ENCODE measurements at regions not wholly inside any gene's neighbourhood (a gene's known extent, or its start where the extent isn't known, plus 50 kb on each side); places are given as distances from the start of the nearest gene placed in this dataset.

DNA sequence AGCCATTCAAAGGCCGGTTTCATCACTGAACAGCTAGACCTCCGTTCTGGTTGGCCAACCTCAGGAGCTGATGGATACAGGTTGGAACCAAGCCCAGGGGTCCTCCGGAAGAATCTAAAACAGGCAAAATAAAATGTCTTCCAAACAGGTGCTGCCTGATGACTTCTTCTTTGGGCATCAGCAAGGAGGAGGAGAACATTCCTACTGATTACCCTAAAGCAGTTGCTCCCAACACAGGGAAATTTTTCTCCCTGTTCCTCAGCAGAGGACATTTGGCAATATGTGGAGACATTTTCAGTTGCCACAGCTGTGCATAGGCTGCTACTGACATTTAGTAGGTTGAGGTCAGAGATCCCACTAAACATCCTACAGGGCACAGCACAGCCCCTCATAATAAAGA is 319.3 kb upstream of the PPARGC1A start:
- no TSS peak for BruUV-seq (replicated peaks)
- intact Hi-C loops (cut with micrococcal nuclease): no loop called here

DNA sequence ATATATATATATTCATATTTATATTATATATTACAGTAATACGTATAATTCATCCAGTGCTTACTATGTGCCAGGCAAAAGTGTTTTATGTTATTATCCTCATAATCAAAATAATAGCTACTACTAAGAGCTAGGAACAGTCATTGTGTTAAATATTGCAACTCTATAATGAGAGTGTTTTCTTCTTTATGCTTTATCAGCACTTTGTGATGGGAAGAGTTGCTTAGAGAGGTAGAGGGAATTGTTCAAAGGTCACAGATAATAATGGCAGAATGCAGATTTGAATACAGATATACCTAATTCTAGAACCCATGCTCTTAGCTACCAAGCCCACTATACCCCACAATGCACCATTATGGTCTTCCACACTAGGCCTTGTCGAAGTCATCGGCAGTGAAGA is 318.8 kb upstream of the PPARGC1A start:
- Histone ChIP-seq H3K27me3 (ENCODE audit: control insufficient read depth in 2 of 2, insufficient read depth in 2 of 2, low read length in 2 of 2) (no peaks in the 10 kb centered on the region), H3K4me1 (replicated peaks in 1 of 2; ENCODE audit: control insufficient read depth in 2 of 2, insufficient read depth in 2 of 2, low read length in 2 of 2) (no peaks in the 10 kb centered on the region), H3K9me1 (ENCODE audit: control insufficient read depth, insufficient read depth, low read length) (no peaks in the 10 kb centered on the region), H3K4me2 (ENCODE audit: insufficient read depth, low read length) (no peak overlapping the region), H4K20me1 (replicated peaks; ENCODE audit: control insufficient read depth, insufficient read depth, low read length) (no peaks in the 10 kb centered on the region), H2AFZ (ENCODE audit: low read depth, low read length) (no peak overlapping the region), H3K9ac (ENCODE audit: insufficient read depth in 1 of 2, low read depth in 2 of 2, low read length in 2 of 2) (no peak overlapping the region), H3K79me2 (ENCODE audit: control insufficient read depth, insufficient read depth, low read length) (no peaks in the 10 kb centered on the region), H3K36me3 (ENCODE audit: control insufficient read depth, insufficient read depth, low read length) (no peaks in the 10 kb centered on the region), H3K4me3 (no peak overlapping the region), H3K27ac (ENCODE audit: extremely low read depth, low read depth, low read length) (no peak overlapping the region), H3K9me3 (replicated peaks; ENCODE audit: control insufficient read depth, insufficient read depth, low read depth, low read length) (no peaks in the 10 kb centered on the region)
- ATAC-seq: no peak
- 0% methylated on average over 3 of the region's 3 CpGs for WGBS (ENCODE audit: insufficient coverage, low coverage, missing lambda C conversion rate)
- FAIRE-seq: no peak
- POLR2A ChIA-PET: no interaction called here
- no peak for DNase-seq (ENCODE audit: extremely low read depth in 1 of 4, low spot score in 3 of 4)
- no TSS peak for BruUV-seq (replicated peaks)
- in situ Hi-C loops (cut with MboI) (no loop called here), intact Hi-C loops (cut with micrococcal nuclease) (no loop called here)
- CTCF ChIA-PET (ENCODE audit: low intra/inter-chr PET ratio): no interaction called here
- TF ChIP-seq GATA2 (CRISPR knock-in tag; IDR thresholded peaks at IDR 0.05): no peak
- TF ChIP-seq, protein P1, sequence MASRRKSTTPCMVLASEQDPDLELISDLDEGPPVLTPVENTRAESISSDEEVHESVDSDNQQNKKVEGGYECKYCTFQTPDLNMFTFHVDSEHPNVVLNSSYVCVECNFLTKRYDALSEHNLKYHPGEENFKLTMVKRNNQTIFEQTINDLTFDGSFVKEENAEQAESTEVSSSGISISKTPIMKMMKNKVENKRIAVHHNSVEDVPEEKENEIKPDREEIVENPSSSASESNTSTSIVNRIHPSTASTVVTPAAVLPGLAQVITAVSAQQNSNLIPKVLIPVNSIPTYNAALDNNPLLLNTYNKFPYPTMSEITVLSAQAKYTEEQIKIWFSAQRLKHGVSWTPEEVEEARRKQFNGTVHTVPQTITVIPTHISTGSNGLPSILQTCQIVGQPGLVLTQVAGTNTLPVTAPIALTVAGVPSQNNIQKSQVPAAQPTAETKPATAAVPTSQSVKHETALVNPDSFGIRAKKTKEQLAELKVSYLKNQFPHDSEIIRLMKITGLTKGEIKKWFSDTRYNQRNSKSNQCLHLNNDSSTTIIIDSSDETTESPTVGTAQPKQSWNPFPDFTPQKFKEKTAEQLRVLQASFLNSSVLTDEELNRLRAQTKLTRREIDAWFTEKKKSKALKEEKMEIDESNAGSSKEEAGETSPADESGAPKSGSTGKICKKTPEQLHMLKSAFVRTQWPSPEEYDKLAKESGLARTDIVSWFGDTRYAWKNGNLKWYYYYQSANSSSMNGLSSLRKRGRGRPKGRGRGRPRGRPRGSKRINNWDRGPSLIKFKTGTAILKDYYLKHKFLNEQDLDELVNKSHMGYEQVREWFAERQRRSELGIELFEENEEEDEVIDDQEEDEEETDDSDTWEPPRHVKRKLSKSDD (conservative IDR thresholded peaks at IDR 0.05; ENCODE audit: low read length): no peak
- peak; percentile 64 for TF ChIP-seq MAFG (tag; conservative IDR thresholded peaks at IDR 0.05)
- TF ChIP-seq MAFF (IDR thresholded peaks at IDR 0.05; ENCODE audit: low read length): peak; percentile 62
- no peak for TF ChIP-seq COPS2 (conservative IDR thresholded peaks at IDR 0.05)
- TF ChIP-seq, protein P2, sequence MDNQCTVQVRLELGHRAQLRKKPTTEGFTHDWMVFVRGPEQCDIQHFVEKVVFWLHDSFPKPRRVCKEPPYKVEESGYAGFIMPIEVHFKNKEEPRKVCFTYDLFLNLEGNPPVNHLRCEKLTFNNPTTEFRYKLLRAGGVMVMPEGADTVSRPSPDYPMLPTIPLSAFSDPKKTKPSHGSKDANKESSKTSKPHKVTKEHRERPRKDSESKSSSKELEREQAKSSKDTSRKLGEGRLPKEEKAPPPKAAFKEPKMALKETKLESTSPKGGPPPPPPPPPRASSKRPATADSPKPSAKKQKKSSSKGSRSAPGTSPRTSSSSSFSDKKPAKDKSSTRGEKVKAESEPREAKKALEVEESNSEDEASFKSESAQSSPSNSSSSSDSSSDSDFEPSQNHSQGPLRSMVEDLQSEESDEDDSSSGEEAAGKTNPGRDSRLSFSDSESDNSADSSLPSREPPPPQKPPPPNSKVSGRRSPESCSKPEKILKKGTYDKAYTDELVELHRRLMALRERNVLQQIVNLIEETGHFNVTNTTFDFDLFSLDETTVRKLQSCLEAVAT (IDR thresholded peaks at IDR 0.05): no peak

More for the DNA sequence above, 319.3 kb upstream of the PPARGC1A start:
- FAIRE-seq (no peak), DNase-seq (ENCODE audit: extremely low read depth in 1 of 4, low spot score in 3 of 4) (no peak), ATAC-seq (no peak)
- Histone ChIP-seq H3K79me2 (ENCODE audit: control insufficient read depth, insufficient read depth, low read length) (no peaks in the 10 kb centered on the region), H3K27me3 (ENCODE audit: control insufficient read depth in 2 of 2, insufficient read depth in 2 of 2, low read length in 2 of 2) (no peaks in the 10 kb centered on the region), H3K9ac (ENCODE audit: insufficient read depth in 1 of 2, low read depth in 2 of 2, low read length in 2 of 2) (no peak overlapping the region), H3K9me1 (ENCODE audit: control insufficient read depth, insufficient read depth, low read length) (no peaks in the 10 kb centered on the region), H3K4me2 (ENCODE audit: insufficient read depth, low read length) (no peak overlapping the region), H3K4me1 (replicated peaks in 1 of 2; ENCODE audit: control insufficient read depth in 2 of 2, insufficient read depth in 2 of 2, low read length in 2 of 2) (no peaks in the 10 kb centered on the region), H3K27ac (ENCODE audit: extremely low read depth, low read depth, low read length) (no peak overlapping the region), H3K4me3 (no peak overlapping the region), H3K9me3 (replicated peaks; ENCODE audit: control insufficient read depth, insufficient read depth, low read depth, low read length) (no peaks in the 10 kb centered on the region), H3K36me3 (ENCODE audit: control insufficient read depth, insufficient read depth, low read length) (no peaks in the 10 kb centered on the region), H2AFZ (ENCODE audit: low read depth, low read length) (no peak overlapping the region), H4K20me1 (replicated peaks; ENCODE audit: control insufficient read depth, insufficient read depth, low read length) (no peaks in the 10 kb centered on the region)
- in situ Hi-C loops (cut with MboI): no loop called here
- no peak for TF ChIP-seq KAT8 (IDR thresholded peaks at IDR 0.05; ENCODE audit: low read depth)
- TF ChIP-seq GTF2E2 (tag; IDR thresholded peaks at IDR 0.05): no peak
- no peak for TF ChIP-seq FOSL1 (tag; conservative IDR thresholded peaks at IDR 0.05)
- ChIA-PET CTCF (ENCODE audit: low intra/inter-chr PET ratio) (no interaction called here), POLR2A (no interaction called here)
- WGBS (ENCODE audit: insufficient coverage, low coverage, missing lambda C conversion rate): 0% methylated on average over 3 of the region's 3 CpGs
